GM20431 (cell line): ENCODE measurements at regions not wholly inside any gene's neighbourhood (a gene's known extent, or its start where the extent isn't known, plus 50 kb on each side); places are given as distances from the start of the nearest gene placed in this dataset.

ENCODE experiments used
- in situ Hi-C: fragments of 300-500 bp; cut with MseI, MboI; formaldehyde crosslinking; loops from one replicate; pipeline ENCODE4 v1.15.0; 2020; ENCODE audit warnings: low sequenced_read_pairs; ENCODE audit not compliant: unreplicated experiment

GRCh38 chr13:24005755-24006281, 108.5 kb upstream of the C1QTNF9B start:
- in situ Hi-C loops, result no loop called here

GRCh38 chr13:24006520-24007248, 109.4 kb upstream of the C1QTNF9B start:
- in situ Hi-C loops, result no loop called here

- in situ Hi-C loops, result no loop called here
Measured at GRCh38 chr13:24007979-24008620, 110.8 kb upstream of the C1QTNF9B start.

GRCh38 chr13:24008679-24009078, 111.4 kb upstream of the C1QTNF9B start:
- in situ Hi-C loops, result no loop called here

GRCh38 chr13:24011266-24011665, 114.0 kb upstream of the C1QTNF9B start:
- in situ Hi-C loops, result no loop called here

- in situ Hi-C loops, result no loop called here
Measured at GRCh38 chr13:24012648-24013047, 115.3 kb upstream of the C1QTNF9B start.

GRCh38 chr13:24013189-24013588, 115.9 kb upstream of the C1QTNF9B start:
- in situ Hi-C loops, result no loop called here

GRCh38 chr13:24016046-24016445, 118.7 kb upstream of the C1QTNF9B start:
- in situ Hi-C loops, result no loop called here

GRCh38 chr13:24022568-24022967, 125.3 kb upstream of the C1QTNF9B start:
- in situ Hi-C loops, result no loop called here

- in situ Hi-C loops, result no loop called here
Measured at GRCh38 chr13:24023073-24023472, 125.8 kb upstream of the C1QTNF9B start.

GRCh38 chr13:24027494-24027893, 130.2 kb upstream of the C1QTNF9B start:
- in situ Hi-C loops, result no loop called here

GRCh38 chr13:24032252-24032651, 128.3 kb upstream of the SPATA13 start:
- in situ Hi-C loops, result no loop called here

GRCh38 chr13:24032674-24033073, 127.8 kb upstream of the SPATA13 start:
- in situ Hi-C loops, result no loop called here

GRCh38 chr13:24033527-24034302, 126.8 kb upstream of the SPATA13 start:
- in situ Hi-C loops, result no loop called here

- in situ Hi-C loops, result no loop called here
Measured at GRCh38 chr13:24035411-24035810, 125.1 kb upstream of the SPATA13 start.

- in situ Hi-C loops, result no loop called here
Measured at GRCh38 chr13:24036115-24036514, 124.4 kb upstream of the SPATA13 start.

GRCh38 chr13:24038405-24038804, 122.1 kb upstream of the SPATA13 start:
- in situ Hi-C loops, result no loop called here

- in situ Hi-C loops, result no loop called here
Measured at GRCh38 chr13:24038841-24039330, 121.6 kb upstream of the SPATA13 start.

- in situ Hi-C loops, result loop anchor here (10.0 kb wide), 1 partner anchor 185 kb away; no protein-coding TSS in a partner anchor
Measured at GRCh38 chr13:24039621-24040475, 120.7 kb upstream of the SPATA13 start.

GRCh38 chr13:24040835-24041234, 119.7 kb upstream of the SPATA13 start:
- in situ Hi-C loops, result loop anchor here (10.0 kb wide), 1 partner anchor 184 kb away; no protein-coding TSS in a partner anchor
